ENCODE measurements at regions not wholly inside any gene's neighbourhood (a gene's known extent, or its start where the extent isn't known, plus 50 kb on each side); places are given as distances from the start of the nearest gene placed in this dataset.

- Histone ChIP-seq H4K20me1 (ENCODE audit: insufficient read depth) (no peaks in the 10 kb centered on the region), H3K4me3 (replicated peaks in 1 of 2; ENCODE audit: low read depth in 1 of 2, low read length in 2 of 2) (no peak overlapping the region), H3K27me3 (ENCODE audit: insufficient read depth, low read length) (no peaks in the 10 kb centered on the region), H3K9ac (ENCODE audit: low read length) (no peak overlapping the region), H3K4me2 (ENCODE audit: low read length) (no peak overlapping the region), H3K4me1 (ENCODE audit: control insufficient read depth in 1 of 2, insufficient read depth in 2 of 2, low read length in 2 of 2) (no peaks in the 10 kb centered on the region), H3K9me3 (ENCODE audit: control insufficient read depth in 1 of 2, insufficient read depth in 1 of 2, low read depth in 1 of 2, low read length in 2 of 2) (no peaks in the 10 kb centered on the region), H2AFZ (ENCODE audit: low read depth, low read length, poor library complexity, severe bottlenecking) (no peak overlapping the region), H3K9me2 (ENCODE audit: insufficient read depth) (no peaks in the 10 kb centered on the region), H3K27ac (ENCODE audit: low read depth, low read length) (no peak overlapping the region), H3K79me2 (ENCODE audit: insufficient read depth, low read length) (no peaks in the 10 kb centered on the region), H3K36me3 (ENCODE audit: control insufficient read depth in 1 of 2, insufficient read depth in 2 of 2, low read length in 2 of 2) (no peaks in the 10 kb centered on the region)
- TF ChIP-seq, protein P1, sequence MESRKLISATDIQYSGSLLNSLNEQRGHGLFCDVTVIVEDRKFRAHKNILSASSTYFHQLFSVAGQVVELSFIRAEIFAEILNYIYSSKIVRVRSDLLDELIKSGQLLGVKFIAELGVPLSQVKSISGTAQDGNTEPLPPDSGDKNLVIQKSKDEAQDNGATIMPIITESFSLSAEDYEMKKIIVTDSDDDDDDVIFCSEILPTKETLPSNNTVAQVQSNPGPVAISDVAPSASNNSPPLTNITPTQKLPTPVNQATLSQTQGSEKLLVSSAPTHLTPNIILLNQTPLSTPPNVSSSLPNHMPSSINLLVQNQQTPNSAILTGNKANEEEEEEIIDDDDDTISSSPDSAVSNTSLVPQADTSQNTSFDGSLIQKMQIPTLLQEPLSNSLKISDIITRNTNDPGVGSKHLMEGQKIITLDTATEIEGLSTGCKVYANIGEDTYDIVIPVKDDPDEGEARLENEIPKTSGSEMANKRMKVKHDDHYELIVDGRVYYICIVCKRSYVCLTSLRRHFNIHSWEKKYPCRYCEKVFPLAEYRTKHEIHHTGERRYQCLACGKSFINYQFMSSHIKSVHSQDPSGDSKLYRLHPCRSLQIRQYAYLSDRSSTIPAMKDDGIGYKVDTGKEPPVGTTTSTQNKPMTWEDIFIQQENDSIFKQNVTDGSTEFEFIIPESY (IDR thresholded peaks at IDR 0.05; ENCODE audit: extremely low read depth, insufficient replicate concordance, low read length), result no peak
- DNase-seq (ENCODE audit: low read depth, low spot score) (no peak), ATAC-seq (no peak)
- intact Hi-C loops (cut with micrococcal nuclease), result loop anchor here (5.0 kb wide), 1 partner anchor 1713 kb away; no protein-coding TSS in a partner anchor
- ChIA-PET CTCF (no interaction called here), POLR2A (no interaction called here), RAD21 (ENCODE audit: low non-redundant PET in 1 of 2, low total read pairs in 2 of 2, uncharacterized antibody in 2 of 2, unreplicated experiment in 2 of 2) (no interaction called here)
- no TSS peak for BruUV-seq (replicated peaks)
Observed at GRCh38 chr3:163474766-163475165, 1603.5 kb downstream of the SI start.

DNA sequence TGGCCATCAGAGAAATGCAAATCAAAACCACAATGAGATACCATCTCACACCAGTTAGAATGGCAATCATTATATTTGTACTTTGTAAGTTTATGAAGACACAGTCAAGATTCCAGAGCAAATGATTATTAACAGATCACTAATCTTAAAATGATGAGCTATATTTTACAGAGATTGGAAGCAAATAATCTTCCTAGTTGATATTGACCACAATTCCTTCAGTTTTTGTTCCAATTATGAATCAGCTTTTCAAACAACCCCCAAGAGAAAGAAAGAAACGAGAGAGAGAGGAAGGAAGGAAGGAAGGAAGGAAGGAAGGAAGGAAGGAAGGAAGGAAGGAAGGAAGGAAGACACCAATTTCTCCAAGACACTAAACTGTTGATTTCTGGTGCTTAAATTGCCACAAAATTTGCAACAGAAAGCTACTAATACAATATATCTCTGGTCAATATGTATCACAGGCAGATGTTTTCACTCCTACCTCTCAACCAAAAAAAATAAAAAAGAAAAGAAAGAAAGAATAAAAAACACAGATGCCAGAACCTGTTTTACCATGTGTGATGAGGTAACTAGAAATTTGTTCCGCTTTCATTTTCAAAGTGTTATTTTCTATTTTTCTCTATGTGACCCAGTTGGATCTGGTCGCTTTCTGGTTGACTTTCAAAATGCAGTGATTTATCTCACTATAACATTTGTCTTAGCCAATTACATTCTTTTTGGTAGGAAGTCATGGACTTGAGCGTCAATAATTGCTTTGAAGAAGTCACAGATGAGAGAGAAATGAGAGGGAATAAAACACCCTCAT, 1609.6 kb downstream of the SI start:
- Histone ChIP-seq H3K9me2 (ENCODE audit: insufficient read depth) (no peaks in the 10 kb centered on the region), H4K20me1 (ENCODE audit: insufficient read depth) (no peaks in the 10 kb centered on the region), H3K9ac (ENCODE audit: low read length) (no peak overlapping the region), H3K4me1 (ENCODE audit: control insufficient read depth in 1 of 2, insufficient read depth in 2 of 2, low read length in 2 of 2) (no peaks in the 10 kb centered on the region), H2AFZ (ENCODE audit: low read depth, low read length, poor library complexity, severe bottlenecking) (no peak overlapping the region), H3K79me2 (ENCODE audit: insufficient read depth, low read length) (no peaks in the 10 kb centered on the region), H3K9me3 (ENCODE audit: control insufficient read depth in 1 of 2, insufficient read depth in 1 of 2, low read depth in 1 of 2, low read length in 2 of 2) (no peaks in the 10 kb centered on the region), H3K27me3 (ENCODE audit: insufficient read depth, low read length) (no peaks in the 10 kb centered on the region), H3K4me3 (replicated peaks in 1 of 2; ENCODE audit: low read depth in 1 of 2, low read length in 2 of 2) (no peak overlapping the region), H3K36me3 (ENCODE audit: control insufficient read depth in 1 of 2, insufficient read depth in 2 of 2, low read length in 2 of 2) (no peaks in the 10 kb centered on the region), H3K27ac (ENCODE audit: low read depth, low read length) (no peak overlapping the region), H3K4me2 (ENCODE audit: low read length) (no peak overlapping the region)
- no peak for ATAC-seq
- ChIA-PET RAD21 (ENCODE audit: low non-redundant PET in 1 of 2, low total read pairs in 2 of 2, uncharacterized antibody in 2 of 2, unreplicated experiment in 2 of 2) (no interaction called here), POLR2A (no interaction called here), CTCF (no interaction called here)
- intact Hi-C loops (cut with micrococcal nuclease), result no loop called here
- DNase-seq (ENCODE audit: low read depth, low spot score), result no peak
- BruUV-seq (replicated peaks), result no TSS peak
- no peak for TF ChIP-seq ATF3 (IDR thresholded peaks at IDR 0.05)
- no peak for TF ChIP-seq EZH2 (IDR thresholded peaks at IDR 0.05)
- no peak for TF ChIP-seq FOSL1 (IDR thresholded peaks at IDR 0.05; ENCODE audit: low read depth)
- TF ChIP-seq POLR2AphosphoS5 (IDR thresholded peaks at IDR 0.05; ENCODE audit: low read depth, low read length), result no peak
- no peak for TF ChIP-seq EGR1 (IDR thresholded peaks at IDR 0.05; ENCODE audit: low read depth)
- no peak for TF ChIP-seq EZH2phosphoT487 (IDR thresholded peaks at IDR 0.05; ENCODE audit: borderline replicate concordance)
- no peak for TF ChIP-seq RAD21 (IDR thresholded peaks at IDR 0.05; ENCODE audit: low read depth)
- TF ChIP-seq, protein P2, sequence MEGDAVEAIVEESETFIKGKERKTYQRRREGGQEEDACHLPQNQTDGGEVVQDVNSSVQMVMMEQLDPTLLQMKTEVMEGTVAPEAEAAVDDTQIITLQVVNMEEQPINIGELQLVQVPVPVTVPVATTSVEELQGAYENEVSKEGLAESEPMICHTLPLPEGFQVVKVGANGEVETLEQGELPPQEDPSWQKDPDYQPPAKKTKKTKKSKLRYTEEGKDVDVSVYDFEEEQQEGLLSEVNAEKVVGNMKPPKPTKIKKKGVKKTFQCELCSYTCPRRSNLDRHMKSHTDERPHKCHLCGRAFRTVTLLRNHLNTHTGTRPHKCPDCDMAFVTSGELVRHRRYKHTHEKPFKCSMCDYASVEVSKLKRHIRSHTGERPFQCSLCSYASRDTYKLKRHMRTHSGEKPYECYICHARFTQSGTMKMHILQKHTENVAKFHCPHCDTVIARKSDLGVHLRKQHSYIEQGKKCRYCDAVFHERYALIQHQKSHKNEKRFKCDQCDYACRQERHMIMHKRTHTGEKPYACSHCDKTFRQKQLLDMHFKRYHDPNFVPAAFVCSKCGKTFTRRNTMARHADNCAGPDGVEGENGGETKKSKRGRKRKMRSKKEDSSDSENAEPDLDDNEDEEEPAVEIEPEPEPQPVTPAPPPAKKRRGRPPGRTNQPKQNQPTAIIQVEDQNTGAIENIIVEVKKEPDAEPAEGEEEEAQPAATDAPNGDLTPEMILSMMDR (IDR thresholded peaks at IDR 0.05 in 2 of 3, conservative IDR thresholded peaks at IDR 0.05 in 1 of 3; ENCODE audit: borderline replicate concordance in 1 of 3, insufficient read depth in 1 of 3, low read depth in 2 of 3, low read length in 2 of 3), result no peak
- TF ChIP-seq, protein P1 (IDR thresholded peaks at IDR 0.05; ENCODE audit: extremely low read depth, insufficient replicate concordance, low read length), result no peak

All from HCT116 (cell line).